Chondrocyte (in vitro differentiated cells): ENCODE measurements at regions not wholly inside any gene's neighbourhood (a gene's known extent, or its start where the extent isn't known, plus 50 kb on each side); places are given as distances from the start of the nearest gene placed in this dataset.

ENCODE experiments used
- DNase-seq: peaks from one replicate; pipeline ENCODE4 v3.0.0; 2021; ENCODE audit warnings: mixed read lengths, low spot score
- H3K27ac Mint-ChIP-seq: one replicate; pipeline ENCODE4 v1.8.0; 2021; ENCODE audit warnings: mild to moderate bottlenecking, moderate library complexity, mixed read lengths; ENCODE audit not compliant: unreplicated experiment
- H3K27me3 Mint-ChIP-seq: 2 replicates; pipeline ENCODE4 v1.8.0; 2021; ENCODE audit warnings: low read depth, mixed read lengths
- H3K36me3 Mint-ChIP-seq: 2 replicates; pipeline ENCODE4 v1.8.0; 2021; ENCODE audit warnings: low read depth, mixed read lengths
- H3K4me1 Mint-ChIP-seq: 2 replicates; pipeline ENCODE4 v1.8.0; 2021; ENCODE audit warnings: low read depth, mild to moderate bottlenecking, mixed read lengths
- H3K4me3 Mint-ChIP-seq: one replicate; pipeline ENCODE4 v1.8.0; 2021; ENCODE audit warnings: mild to moderate bottlenecking, moderate library complexity, mixed read lengths; ENCODE audit not compliant: unreplicated experiment
- H3K9me3 Mint-ChIP-seq: 2 replicates; pipeline ENCODE4 v1.8.0; 2021; ENCODE audit warnings: low read depth, mixed read lengths
- CTCF ChIP-seq: fragments of 200-600 bp; sonication (generic); IDR thresholded peaks from 2 replicates; pipeline ENCODE4 v1.5.0; 2021; ENCODE audit warnings: antibody characterized with exemption, mild to moderate bottlenecking, moderate library complexity

GRCh38 chr6:147829835-147830234, 321.3 kb downstream of the SAMD5 start:
- H3K27me3 Mint-ChIP-seq, result no peaks in the 10 kb centered on the region
- no peak overlapping the region for H3K4me3 Mint-ChIP-seq
- peaks cover 7% of the 10 kb centered on the region for H3K4me1 Mint-ChIP-seq
- H3K9me3 Mint-ChIP-seq, result no peaks in the 10 kb centered on the region
- TF ChIP-seq CTCF, result no peak
- no peak for DNase-seq
- no peak overlapping the region for H3K27ac Mint-ChIP-seq
- no peaks in the 10 kb centered on the region for H3K36me3 Mint-ChIP-seq

GRCh38 chr6:147831356-147831755, 322.9 kb downstream of the SAMD5 start:
- no peaks in the 10 kb centered on the region for H3K27me3 Mint-ChIP-seq
- no peak overlapping the region for H3K27ac Mint-ChIP-seq
- no peak for DNase-seq
- no peaks in the 10 kb centered on the region for H3K9me3 Mint-ChIP-seq
- TF ChIP-seq CTCF, result no peak
- H3K36me3 Mint-ChIP-seq, result no peaks in the 10 kb centered on the region
- peaks cover 7% of the 10 kb centered on the region for H3K4me1 Mint-ChIP-seq
- no peak overlapping the region for H3K4me3 Mint-ChIP-seq

GRCh38 chr6:147833607-147834006, 325.1 kb downstream of the SAMD5 start:
- H3K36me3 Mint-ChIP-seq, result no peaks in the 10 kb centered on the region
- H3K27ac Mint-ChIP-seq, result no peak overlapping the region
- no peak for DNase-seq
- H3K4me1 Mint-ChIP-seq, result peaks cover 7% of the 10 kb centered on the region
- no peak for TF ChIP-seq CTCF
- H3K9me3 Mint-ChIP-seq, result no peaks in the 10 kb centered on the region
- H3K27me3 Mint-ChIP-seq, result no peaks in the 10 kb centered on the region
- no peak overlapping the region for H3K4me3 Mint-ChIP-seq

- Mint-ChIP-seq H3K27me3 (no peaks in the 10 kb centered on the region), H3K36me3 (no peaks in the 10 kb centered on the region)
- TF ChIP-seq CTCF, result no peak
These were observed 325.7 kb downstream of the SAMD5 start for GRCh38 chr6:147834084-147834776.

GRCh38 chr6:147837540-147837939, 329.1 kb downstream of the SAMD5 start:
- peaks cover 11% of the 10 kb centered on the region for H3K4me1 Mint-ChIP-seq
- H3K9me3 Mint-ChIP-seq, result no peaks in the 10 kb centered on the region
- no peak overlapping the region for H3K4me3 Mint-ChIP-seq
- no peaks in the 10 kb centered on the region for H3K36me3 Mint-ChIP-seq
- no peak for TF ChIP-seq CTCF
- no peaks in the 10 kb centered on the region for H3K27me3 Mint-ChIP-seq
- no peak overlapping the region for H3K27ac Mint-ChIP-seq
- no peak for DNase-seq

More at GRCh38 chr6:147834084-147834776, 325.7 kb downstream of the SAMD5 start:
- Mint-ChIP-seq H3K4me3 (no peak overlapping the region), H3K27ac (no peak overlapping the region), H3K9me3 (no peaks in the 10 kb centered on the region), H3K4me1 (peaks cover 7% of the 10 kb centered on the region)
- no peak for DNase-seq
